ENCODE measurements at regions not wholly inside any gene's neighbourhood (a gene's known extent, or its start where the extent isn't known, plus 50 kb on each side); places are given as distances from the start of the nearest gene placed in this dataset.

GRCh38 chr3:104149154-104149553 is 1217.6 kb upstream of the ALCAM start:
- Histone ChIP-seq H3K4me1 (ENCODE audit: low read length) (no peaks in the 10 kb centered on the region), H4K20me1 (ENCODE audit: insufficient read depth, low read length) (no peaks in the 10 kb centered on the region), H3K4me3 (ENCODE audit: low read length) (no peak overlapping the region), H3K27ac (ENCODE audit: low read length) (no peak overlapping the region), H3K36me3 (replicated peaks; ENCODE audit: insufficient read depth, low read length) (no peaks in the 10 kb centered on the region), H3K4me2 (ENCODE audit: low read depth, low read length) (no peak overlapping the region), H3F3A (ENCODE audit: insufficient read depth, low read length) (no peaks in the 10 kb centered on the region), H3K79me2 (ENCODE audit: low read length) (no peaks in the 10 kb centered on the region), H3K9ac (ENCODE audit: low read length) (no peak overlapping the region), H3K27me3 (replicated peaks; ENCODE audit: insufficient read depth, low read length) (no peaks in the 10 kb centered on the region), H2AFZ (ENCODE audit: low read length) (no peak overlapping the region), H3K9me3 (replicated peaks; ENCODE audit: insufficient read depth, low read length) (no peaks in the 10 kb centered on the region), H3K9me2 (replicated peaks; ENCODE audit: insufficient read depth, low read length) (no peaks in the 10 kb centered on the region)
- TF ChIP-seq CTCF (IDR thresholded peaks at IDR 0.05; ENCODE audit: low read length) (no peak), EZH2phosphoT487 (IDR thresholded peaks at IDR 0.05; ENCODE audit: low read length) (no peak), EZH2 (optimal IDR thresholded peaks at IDR 0.05; ENCODE audit: low read depth, low read length) (no peak)
- no peak for DNase-seq

DNA sequence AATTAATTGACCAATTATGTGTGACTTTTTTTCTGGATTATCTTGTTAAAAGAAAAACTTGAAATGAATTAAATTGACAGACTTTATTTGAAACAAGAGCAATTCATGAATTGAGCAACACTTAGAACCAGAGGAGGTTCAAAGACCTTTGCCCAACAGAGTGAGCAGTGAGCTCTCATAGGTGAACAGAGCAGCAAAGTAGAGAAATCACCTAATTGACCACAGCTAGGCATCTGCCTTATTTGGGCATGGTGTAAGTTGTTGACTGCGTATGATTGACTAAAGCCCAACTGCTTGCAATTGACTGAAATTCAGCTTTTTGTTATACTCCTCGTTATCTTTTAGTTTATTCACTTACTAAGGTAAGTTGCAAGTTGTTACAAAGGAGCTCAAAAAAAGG is 1216.0 kb upstream of the ALCAM start:
- H2AFZ ChIP-seq (ENCODE audit: low read length), result no peak overlapping the region
- no peak overlapping the region for H3K27ac ChIP-seq (ENCODE audit: low read length)
- no peaks in the 10 kb centered on the region for H3K9me3 ChIP-seq (replicated peaks; ENCODE audit: insufficient read depth, low read length)
- H3K4me2 ChIP-seq (ENCODE audit: low read depth, low read length), result no peak overlapping the region
- DNase-seq, result no peak
- H3K36me3 ChIP-seq (replicated peaks; ENCODE audit: insufficient read depth, low read length), result no peaks in the 10 kb centered on the region
- TF ChIP-seq EZH2 (optimal IDR thresholded peaks at IDR 0.05; ENCODE audit: low read depth, low read length), result no peak
- TF ChIP-seq CTCF (IDR thresholded peaks at IDR 0.05; ENCODE audit: low read length), result no peak
- TF ChIP-seq EZH2phosphoT487 (IDR thresholded peaks at IDR 0.05; ENCODE audit: low read length), result no peak
- no peaks in the 10 kb centered on the region for H3F3A ChIP-seq (ENCODE audit: insufficient read depth, low read length)
- H3K27me3 ChIP-seq (replicated peaks; ENCODE audit: insufficient read depth, low read length), result no peaks in the 10 kb centered on the region
- no peaks in the 10 kb centered on the region for H3K4me1 ChIP-seq (ENCODE audit: low read length)
- no peaks in the 10 kb centered on the region for H3K9me2 ChIP-seq (replicated peaks; ENCODE audit: insufficient read depth, low read length)
- H3K79me2 ChIP-seq (ENCODE audit: low read length), result no peaks in the 10 kb centered on the region
- H3K9ac ChIP-seq (ENCODE audit: low read length), result no peak overlapping the region
- H3K4me3 ChIP-seq (ENCODE audit: low read length), result no peak overlapping the region
- no peaks in the 10 kb centered on the region for H4K20me1 ChIP-seq (ENCODE audit: insufficient read depth, low read length)

DNA sequence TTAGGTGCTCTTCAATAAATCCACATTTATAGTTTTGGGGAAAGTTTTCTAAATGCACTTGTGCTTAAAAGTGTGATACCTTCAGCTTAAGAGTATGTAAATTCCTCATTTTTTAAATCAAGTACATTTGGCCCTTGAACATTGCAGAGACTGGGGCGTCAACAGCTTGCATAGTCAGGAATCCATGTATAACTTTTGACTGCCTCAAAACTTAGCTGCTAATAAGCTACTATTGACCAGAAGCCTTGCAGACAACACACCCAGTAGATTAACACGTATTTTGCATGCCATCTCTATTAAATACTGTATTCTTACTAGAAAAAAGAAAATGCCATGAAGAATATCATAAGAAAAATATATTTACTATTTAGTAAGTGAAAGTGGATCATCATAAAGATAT is 1211.8 kb upstream of the ALCAM start:
- no peaks in the 10 kb centered on the region for H4K20me1 ChIP-seq (ENCODE audit: insufficient read depth, low read length)
- H3K9me2 ChIP-seq (replicated peaks; ENCODE audit: insufficient read depth, low read length), result no peaks in the 10 kb centered on the region
- no peaks in the 10 kb centered on the region for H3F3A ChIP-seq (ENCODE audit: insufficient read depth, low read length)
- H3K27me3 ChIP-seq (replicated peaks; ENCODE audit: insufficient read depth, low read length), result no peaks in the 10 kb centered on the region
- H3K4me3 ChIP-seq (ENCODE audit: low read length), result no peak overlapping the region
- no peaks in the 10 kb centered on the region for H3K79me2 ChIP-seq (ENCODE audit: low read length)
- H3K9me3 ChIP-seq (replicated peaks; ENCODE audit: insufficient read depth, low read length), result no peaks in the 10 kb centered on the region
- H3K9ac ChIP-seq (ENCODE audit: low read length), result no peak overlapping the region
- no peaks in the 10 kb centered on the region for H3K36me3 ChIP-seq (replicated peaks; ENCODE audit: insufficient read depth, low read length)
- H3K4me1 ChIP-seq (ENCODE audit: low read length), result no peaks in the 10 kb centered on the region
- no peak overlapping the region for H2AFZ ChIP-seq (ENCODE audit: low read length)
- no peak overlapping the region for H3K4me2 ChIP-seq (ENCODE audit: low read depth, low read length)
- no peak overlapping the region for H3K27ac ChIP-seq (ENCODE audit: low read length)
- TF ChIP-seq EZH2phosphoT487 (IDR thresholded peaks at IDR 0.05; ENCODE audit: low read length) (no peak), CTCF (IDR thresholded peaks at IDR 0.05; ENCODE audit: low read length) (no peak), EZH2 (optimal IDR thresholded peaks at IDR 0.05; ENCODE audit: low read depth, low read length) (no peak)
- no peak for DNase-seq

Measured in MM.1S (cell line).